ENCODE measurements at regions not wholly inside any gene's neighbourhood (a gene's known extent, or its start where the extent isn't known, plus 50 kb on each side); places are given as distances from the start of the nearest gene placed in this dataset.

DNA sequence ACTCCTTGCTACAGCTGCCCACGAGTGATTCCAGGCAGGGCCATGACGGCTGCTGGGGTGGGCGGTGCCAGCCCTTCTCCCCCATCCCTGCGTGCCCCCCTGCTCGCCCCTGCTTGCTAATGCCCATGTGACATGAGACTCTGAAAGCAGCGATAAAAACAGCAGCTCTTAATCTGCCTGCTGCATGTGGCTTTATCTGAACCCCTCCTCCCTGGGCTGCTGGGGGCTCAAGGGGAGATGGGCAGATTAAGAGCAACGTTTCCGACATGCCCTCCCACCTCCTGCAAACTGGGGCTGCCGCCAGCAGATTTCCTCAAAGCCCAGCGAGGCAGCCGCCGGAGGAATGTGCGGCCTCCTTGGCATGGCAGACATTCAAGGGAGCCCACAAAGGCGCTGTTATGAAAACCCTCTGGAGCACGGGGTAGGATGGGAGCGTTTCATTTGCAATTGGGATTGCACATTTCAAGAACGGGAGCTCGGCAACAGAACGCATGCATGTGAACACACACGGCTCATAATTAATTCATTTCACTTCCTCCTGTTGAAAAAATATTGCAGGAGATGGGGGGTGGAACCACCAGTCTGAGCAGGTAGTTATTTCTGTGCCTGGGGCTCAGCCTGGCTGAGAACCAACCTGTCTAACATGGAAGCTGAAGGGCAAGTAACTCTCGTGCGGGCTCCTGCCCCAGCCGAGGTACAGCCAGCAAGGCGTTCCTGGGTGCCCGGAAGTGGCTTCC lies 504.2 kb upstream of the PROK2 start:
- DNase-seq (ENCODE audit: low read depth in 3 of 3, low spot score in 1 of 3): no peak

- no peak for DNase-seq (ENCODE audit: low read depth in 3 of 3, low spot score in 1 of 3)
These were observed 503.0 kb upstream of the PROK2 start for GRCh38 chr3:72287956-72288355.

DNA sequence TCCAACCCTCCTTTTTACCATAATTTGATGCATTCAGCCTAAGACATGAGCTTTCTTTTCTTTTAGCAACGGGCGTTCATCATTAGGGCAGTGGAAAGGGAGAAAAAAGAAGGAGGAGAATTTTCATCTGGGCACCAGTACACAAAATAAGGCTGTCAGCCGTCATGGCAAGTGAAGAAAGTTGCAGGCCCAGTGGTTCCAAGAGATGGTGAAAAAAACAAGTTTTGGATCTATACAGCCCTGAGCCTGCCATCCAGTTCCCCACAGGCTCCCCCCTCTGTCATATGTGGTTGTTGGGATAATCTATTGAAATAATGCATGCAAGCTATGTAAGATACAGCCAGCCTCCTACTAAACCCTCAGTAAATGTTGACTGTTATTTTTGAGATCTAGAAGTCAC lies 500.6 kb upstream of the PROK2 start:
- no peak for DNase-seq (ENCODE audit: low read depth in 3 of 3, low spot score in 1 of 3)

DNA sequence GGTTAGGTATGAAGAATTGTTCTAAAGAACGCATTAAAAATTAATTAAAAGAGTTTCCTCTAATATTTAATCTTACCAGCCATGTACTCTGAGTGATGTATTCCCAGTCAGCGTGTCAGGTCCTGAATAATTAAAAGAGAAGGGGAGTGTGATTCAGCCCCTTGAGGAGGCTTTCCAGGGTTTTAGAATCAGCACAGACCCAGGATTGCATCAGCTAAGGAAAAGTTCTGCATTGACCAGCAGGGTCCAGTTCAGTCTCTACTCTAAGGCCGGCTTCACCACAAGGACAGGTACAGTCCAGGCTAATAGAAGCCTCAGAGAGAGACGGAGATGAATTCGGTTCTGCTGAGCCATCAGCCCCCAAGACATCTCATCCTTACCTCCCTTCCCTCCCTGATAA lies 499.5 kb upstream of the PROK2 start:
- no peak for DNase-seq (ENCODE audit: low read depth in 3 of 3, low spot score in 1 of 3)

DNA sequence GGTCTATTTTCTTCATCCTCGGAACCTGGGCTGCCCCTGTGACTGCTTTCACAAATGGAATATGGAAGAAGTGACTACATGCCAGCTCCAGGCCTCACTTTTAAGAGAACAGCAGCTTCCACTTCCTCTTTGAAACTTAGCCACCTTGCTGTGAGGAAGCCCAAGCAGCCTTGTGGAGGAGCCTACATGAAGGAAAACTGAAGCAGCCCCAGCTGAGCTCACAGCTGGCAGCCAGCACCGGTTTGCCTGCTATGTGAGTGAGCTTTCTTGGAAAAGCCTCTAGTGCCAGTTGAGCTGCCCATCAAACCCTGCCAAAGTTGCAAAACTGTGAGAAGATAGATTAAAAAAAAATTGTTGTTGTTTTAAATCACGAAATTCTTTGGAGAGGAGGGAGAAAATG lies 498.0 kb upstream of the PROK2 start:
- DNase-seq (ENCODE audit: low read depth in 3 of 3, low spot score in 1 of 3): no peak

- no peak for DNase-seq (ENCODE audit: low read depth in 3 of 3, low spot score in 1 of 3)
These were observed 496.6 kb upstream of the PROK2 start for GRCh38 chr3:72281551-72281950.

DNA sequence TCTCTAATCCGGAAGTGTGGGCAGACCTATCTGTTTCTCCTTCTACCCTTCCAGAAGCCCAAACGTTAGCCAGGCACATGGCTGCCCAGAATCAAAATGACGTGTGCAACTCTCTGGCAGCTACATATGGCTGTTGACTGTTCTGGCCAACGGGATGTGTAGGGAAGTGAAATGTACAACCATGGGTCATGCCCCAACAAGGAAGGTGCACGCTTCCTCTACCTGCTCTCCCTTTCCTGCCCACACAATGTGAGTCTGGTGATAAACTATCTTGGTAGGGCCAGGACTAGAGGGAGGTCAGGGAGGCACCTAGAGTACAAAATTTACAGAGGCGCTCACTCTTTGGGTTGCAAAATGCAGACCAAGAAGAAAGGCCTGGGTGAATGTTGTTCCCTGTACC lies 495.9 kb upstream of the PROK2 start:
- DNase-seq (ENCODE audit: low read depth in 3 of 3, low spot score in 1 of 3): no peak

DNA sequence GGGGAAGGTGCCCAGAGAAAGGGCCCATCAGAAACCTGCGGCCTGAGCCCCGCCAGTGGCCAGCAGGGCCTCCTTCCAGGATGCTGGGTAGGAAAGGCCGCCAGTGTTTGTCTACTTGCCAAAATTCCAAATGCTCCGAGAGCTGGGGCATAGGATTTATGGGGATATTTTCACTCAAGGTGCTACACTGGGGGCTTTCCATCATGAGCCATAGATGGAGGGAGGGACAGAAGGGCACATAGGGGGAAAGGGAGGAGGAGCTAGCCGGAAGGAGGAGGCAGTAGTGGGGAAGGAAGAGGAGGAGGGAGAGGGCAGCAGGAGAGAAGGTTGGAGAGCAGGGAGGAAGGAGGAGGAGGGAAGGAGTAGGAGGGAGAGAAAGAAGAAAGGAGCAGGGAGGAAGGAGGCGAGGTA lies 494.7 kb upstream of the PROK2 start:
- DNase-seq (ENCODE audit: low read depth in 3 of 3, low spot score in 1 of 3): no peak

DNA sequence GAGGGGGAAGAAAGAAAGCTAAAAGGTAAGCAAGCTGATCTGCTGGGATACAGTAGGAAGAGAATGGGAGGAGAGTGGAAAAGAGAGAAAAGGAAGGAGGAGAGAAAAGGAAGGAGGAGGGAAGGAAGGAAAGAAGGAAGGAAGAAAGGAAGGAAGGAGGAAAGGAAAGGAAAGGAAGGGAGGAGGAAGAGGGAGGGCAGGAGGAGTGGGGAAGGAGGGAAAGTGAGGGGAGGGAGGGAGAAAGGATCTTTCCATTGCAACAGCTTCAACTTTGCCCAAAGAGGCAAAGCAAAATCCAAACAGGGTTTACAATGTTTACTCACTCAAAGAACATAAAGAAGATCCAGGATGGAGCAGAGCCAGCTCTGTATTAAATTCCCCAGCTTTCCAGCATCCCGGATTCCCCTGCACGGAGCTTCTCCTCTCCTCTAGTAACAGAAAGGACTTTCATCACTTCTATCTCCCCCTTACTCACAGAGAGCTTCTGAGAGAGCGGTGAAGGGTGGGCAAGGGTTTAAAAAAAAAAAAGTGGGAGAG lies 494.2 kb upstream of the PROK2 start:
- no peak for DNase-seq (ENCODE audit: low read depth in 3 of 3, low spot score in 1 of 3)

- DNase-seq (ENCODE audit: low read depth in 3 of 3, low spot score in 1 of 3): no peak
These were observed 493.6 kb upstream of the PROK2 start for GRCh38 chr3:72278349-72279067.

DNA sequence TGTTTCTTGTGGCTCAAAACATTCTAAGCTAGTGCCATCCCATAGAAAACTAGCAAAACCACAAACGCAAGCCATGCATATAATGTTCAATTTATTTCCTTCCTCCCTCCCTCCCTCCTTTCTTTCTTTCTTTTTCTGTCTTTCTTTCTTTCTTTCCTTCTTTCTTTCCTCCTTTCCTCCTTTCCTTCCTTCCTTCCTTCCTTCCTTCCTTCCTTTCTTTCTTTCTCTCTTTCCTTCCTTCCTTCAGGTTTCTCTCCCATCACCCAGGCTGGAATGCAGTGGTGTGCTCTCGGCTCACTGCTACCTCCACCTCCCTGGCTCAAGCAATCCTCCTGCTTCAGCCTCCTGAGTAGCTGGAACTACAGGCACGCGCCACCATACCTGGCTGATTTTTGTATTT lies 492.8 kb upstream of the PROK2 start:
- DNase-seq (ENCODE audit: low read depth in 3 of 3, low spot score in 1 of 3): no peak

DNA sequence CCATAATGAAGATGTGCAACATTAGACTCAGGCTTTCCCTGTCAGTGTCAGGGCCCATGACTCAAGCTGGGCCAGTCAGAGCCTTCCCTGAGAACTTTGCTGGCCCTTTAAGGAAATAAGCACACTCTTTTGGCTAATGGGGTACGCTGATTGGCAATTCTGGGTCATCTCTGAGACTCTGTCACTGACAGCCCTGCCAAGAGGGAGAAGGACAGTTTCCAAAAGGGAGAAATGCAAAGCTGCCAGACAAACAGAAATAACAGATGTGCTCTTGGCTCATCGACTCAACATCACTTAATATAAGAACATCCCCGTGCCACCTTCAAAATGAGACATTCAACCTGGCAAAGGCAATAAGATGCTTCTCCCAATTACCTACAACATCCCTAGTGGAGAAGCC lies 491.9 kb upstream of the PROK2 start:
- no peak for DNase-seq (ENCODE audit: low read depth in 3 of 3, low spot score in 1 of 3)

GRCh38 chr3:72275331-72275751 lies 490.4 kb upstream of the PROK2 start:
- no peak for DNase-seq (ENCODE audit: low read depth in 3 of 3, low spot score in 1 of 3)

DNA sequence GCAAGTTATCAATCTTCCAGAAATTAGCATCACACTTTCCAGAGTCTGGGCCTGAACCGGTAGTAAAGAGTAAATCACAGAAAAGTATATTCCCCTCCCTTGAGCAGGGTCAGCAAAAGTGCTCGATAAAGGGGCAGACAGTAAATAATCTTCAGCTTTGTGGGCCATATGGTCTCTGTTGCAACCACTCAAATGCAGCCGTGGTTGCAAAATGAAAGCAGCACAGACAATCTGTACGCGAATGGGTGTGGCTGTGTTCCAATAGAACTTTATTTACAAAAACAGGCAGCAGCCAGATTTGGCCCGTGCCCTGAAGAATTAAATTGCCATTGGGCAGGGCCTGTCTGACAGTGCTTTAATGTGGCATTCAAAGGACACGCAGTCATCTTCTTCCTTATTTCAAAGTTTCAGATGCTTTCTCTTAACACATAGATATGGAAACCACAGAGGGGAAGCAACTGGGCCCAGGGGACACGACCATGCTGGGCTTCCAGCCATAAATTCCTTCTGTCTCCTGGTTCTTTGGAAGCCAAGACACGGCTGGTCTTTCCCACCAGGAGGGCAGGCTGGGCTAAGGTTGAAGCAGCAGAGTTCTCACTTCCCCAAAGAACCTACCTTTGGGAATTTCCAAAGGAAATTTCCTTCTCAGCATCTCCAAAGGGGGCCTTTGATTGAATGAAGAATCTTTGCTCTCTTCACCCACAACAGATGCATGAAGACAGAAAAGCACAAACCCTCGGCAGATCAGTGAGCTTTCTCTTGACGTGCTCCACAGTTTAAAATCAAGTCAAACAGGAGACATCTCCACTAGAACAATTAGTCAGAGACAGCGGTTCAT lies 489.8 kb upstream of the PROK2 start:
- no peak for DNase-seq (ENCODE audit: low read depth in 3 of 3, low spot score in 1 of 3)

DNA sequence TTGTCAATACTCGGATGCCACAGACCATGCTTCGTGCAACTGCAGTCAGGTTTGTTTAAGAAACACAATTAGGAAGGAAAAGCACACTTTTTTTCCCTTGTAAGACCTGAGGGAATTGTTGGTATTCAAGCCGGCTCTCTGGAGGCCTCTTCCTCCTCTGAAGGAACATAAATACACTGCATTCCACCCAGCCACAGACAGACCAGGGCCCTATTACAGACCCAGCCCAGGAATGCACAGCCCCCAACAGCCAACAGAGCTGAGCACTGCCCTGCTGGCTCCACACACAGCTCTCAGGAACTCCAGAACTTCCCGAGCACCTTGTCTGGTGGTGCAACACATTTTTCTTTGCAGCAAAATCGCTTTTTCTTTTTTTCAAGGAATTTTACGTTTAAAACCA lies 488.7 kb upstream of the PROK2 start:
- no peak for DNase-seq (ENCODE audit: low read depth in 3 of 3, low spot score in 1 of 3)

DNA sequence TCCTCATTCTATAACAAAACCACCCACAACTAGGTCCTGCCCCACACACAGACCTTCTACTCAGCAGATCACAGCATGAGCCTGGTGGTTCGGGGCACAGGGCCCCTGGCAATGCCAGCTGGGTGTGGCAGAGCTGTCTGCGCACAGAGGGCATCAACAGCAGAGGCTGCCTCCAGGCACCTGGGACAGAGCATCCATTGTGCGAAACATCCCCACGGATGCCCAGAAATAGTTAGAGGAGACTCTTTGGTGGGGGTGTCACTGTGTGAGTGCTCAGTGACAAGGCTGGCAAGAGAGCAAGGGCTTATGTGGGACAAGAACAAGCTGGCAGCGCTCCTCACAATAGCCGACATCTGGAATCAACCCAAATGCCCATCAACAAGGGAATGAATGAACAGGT lies 487.4 kb upstream of the PROK2 start:
- no peak for DNase-seq (ENCODE audit: low read depth in 3 of 3, low spot score in 1 of 3)

DNA sequence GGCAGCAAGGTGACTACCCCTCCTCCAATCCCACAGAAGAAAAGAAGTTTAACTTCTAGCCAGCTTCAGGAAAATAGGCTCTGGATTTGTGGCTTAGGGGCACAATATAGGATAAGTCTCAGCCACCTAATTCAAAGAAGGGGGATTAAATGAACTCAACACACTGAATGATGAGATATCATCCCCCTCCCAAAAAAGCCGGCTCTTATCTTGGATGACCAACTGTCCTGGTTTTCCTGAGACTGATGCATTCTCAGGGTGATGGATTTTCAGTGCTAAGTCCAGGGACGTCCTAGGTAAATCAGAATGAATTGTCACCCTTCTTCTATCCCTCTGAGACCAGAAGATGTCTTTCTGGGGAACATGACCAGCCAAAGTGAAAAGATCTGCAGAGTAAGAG lies 487.0 kb upstream of the PROK2 start:
- no peak for DNase-seq (ENCODE audit: low read depth in 3 of 3, low spot score in 1 of 3)

DNA sequence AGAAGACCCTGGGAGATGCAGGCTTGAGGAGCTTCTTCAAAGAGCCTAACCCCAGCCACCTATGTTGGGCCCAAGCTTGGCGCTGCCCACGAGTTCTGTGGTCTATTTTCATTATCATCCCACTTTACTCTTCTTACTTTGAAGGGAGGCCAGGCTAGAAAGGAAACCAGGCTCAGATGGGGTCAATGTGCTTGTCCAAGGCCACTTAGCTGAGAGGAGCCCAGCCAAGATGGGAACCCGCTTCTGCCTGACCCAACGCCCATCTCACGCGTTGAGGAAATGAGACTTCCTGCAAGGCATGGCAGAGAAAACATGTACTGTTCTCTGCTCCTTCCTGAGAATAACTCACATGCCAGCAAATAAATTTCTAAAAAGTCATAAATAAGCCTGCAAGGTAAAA lies 486.3 kb upstream of the PROK2 start:
- DNase-seq (ENCODE audit: low read depth in 3 of 3, low spot score in 1 of 3): no peak

GRCh38 chr3:72270730-72271129 lies 485.8 kb upstream of the PROK2 start:
- no peak for DNase-seq (ENCODE audit: low read depth in 3 of 3, low spot score in 1 of 3)

- DNase-seq (ENCODE audit: low read depth in 3 of 3, low spot score in 1 of 3): no peak
These were observed 485.2 kb upstream of the PROK2 start for GRCh38 chr3:72270072-72270681.

DNA sequence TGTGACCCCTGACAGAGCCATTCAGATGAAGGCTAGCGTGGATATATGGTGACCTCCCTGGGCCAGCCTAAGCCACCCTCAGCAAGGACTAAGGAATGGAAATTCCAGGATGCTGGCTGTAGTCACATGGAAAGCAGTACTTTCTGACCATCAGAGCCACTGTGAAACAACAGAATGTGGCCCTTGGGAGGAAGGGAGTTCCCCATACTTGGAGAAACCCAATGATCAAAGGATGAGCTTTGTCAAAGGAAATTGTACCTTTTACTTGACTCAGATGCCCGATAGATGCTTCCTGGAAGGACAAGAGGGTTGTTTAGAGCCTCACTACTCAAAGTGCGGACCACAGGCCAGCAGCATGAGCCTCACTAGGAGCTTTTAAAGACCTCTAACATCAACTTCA lies 484.5 kb upstream of the PROK2 start:
- DNase-seq (ENCODE audit: low read depth in 3 of 3, low spot score in 1 of 3): no peak

Data from stimulated activated CD4-positive, alpha-beta T cell treated with anti-CD3 and anti-CD28 coated beads, TNF-alpha, amount 100 ng/mL, for 1 hour (primary cell).